ENCODE measurements at regions not wholly inside any gene's neighbourhood (a gene's known extent, or its start where the extent isn't known, plus 50 kb on each side); places are given as distances from the start of the nearest gene placed in this dataset.
"Not testable (repeated sequence)": the region's sequence is repeated elsewhere in the genome, so short reads cannot be mapped to it uniquely, and the experiment has no call there.

DNA sequence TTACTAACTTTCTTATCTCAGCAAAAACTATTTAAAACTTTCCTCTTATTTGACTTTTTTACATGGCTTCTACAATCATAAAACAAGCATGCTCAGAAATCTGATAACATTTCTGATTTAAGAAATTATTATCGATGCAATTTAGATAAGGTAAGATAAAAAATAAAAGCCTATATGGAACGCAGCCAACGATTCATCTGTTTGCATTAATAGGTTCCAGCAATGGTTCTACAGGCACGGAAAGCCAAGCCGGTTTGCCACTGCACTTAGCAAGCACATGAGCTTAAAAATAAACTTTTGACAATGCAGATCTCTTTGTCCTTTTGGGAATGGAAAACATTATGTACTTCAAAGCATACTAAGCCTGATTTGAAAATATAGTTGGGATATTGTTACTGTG, 77.5 kb upstream of the KCNK2 start:
- no peak overlapping the region for H3K4me3 ChIP-seq (ENCODE audit: low read length)
- DNase-seq (ENCODE audit: low read depth, low spot score): no peak

- no peak overlapping the region for H3K4me3 ChIP-seq (ENCODE audit: low read length)
- no peak for DNase-seq (ENCODE audit: low read depth, low spot score)
Observed at GRCh38 chr1:215005656-215006345, 76.7 kb upstream of the KCNK2 start.

- no peak for DNase-seq (ENCODE audit: low read depth, low spot score)
Observed at GRCh38 chr1:215007880-215008279, 74.7 kb upstream of the KCNK2 start.

DNA sequence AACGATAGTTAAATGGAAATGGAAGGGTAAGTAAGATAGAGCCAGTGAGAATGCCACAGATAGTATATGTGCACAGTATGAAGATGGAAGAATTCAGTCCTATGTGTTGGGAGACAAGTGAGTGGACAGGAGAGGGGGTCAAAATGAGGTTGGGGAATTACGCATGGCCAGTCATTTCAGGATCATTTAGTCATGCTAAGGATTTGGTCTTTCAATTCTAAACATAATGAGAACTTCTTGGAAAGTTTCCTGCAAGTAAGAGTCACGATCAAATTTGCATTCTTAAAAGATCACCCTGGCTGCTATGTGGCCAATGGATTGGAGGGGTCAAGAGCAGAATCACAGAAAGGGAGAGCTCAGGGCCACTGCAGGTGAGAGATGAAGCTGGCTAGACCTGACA, 64.0 kb upstream of the KCNK2 start:
- DNase-seq (ENCODE audit: low read depth, low spot score): no peak
- no peak overlapping the region for H3K4me3 ChIP-seq (ENCODE audit: low read length)

More at GRCh38 chr1:215007880-215008279, 74.7 kb upstream of the KCNK2 start:
- H3K4me3 ChIP-seq (ENCODE audit: low read length): no peak overlapping the region

DNA sequence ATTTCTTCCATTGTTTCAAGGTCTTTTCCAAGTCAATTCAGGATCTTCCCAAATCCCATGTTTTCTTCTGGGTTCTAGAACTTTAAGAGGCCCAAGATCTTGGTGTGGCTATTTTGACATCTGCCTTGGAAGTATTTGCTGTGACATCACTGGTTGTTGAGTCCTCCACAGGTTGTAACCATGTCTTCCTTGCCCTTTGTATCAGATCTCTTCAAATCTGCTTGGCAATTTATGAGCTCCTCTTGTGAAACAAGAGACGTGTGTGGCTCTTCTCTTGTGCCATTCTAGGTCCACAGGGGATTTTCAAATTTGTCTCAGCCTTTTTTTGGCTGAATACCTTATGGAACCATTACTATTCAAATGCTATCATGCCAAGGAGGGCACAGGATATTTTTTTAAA, 60.3 kb upstream of the KCNK2 start:
- no peak for DNase-seq (ENCODE audit: low read depth, low spot score)
- H3K4me3 ChIP-seq (ENCODE audit: low read length): no peak overlapping the region

DNA sequence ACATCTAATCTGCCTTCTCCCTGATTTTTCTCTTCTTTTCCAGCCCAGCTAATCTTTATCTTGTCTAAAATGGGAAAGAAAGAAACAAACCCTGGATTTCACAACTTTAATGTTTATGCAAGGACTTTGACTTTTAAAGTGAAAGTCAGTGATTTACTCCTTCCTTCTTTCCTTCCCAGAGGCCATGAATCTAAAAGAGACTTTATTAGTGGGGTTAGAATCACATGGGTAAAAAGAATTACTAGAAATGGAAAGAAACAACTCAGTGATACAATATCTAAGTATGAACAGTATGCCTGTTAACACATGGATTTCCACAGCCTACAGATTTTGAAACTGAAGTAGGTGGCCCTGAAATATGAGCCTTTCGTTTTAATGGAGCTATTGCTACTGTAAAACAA, 59.8 kb upstream of the KCNK2 start:
- H3K4me3 ChIP-seq (ENCODE audit: low read length): no peak overlapping the region
- DNase-seq (ENCODE audit: low read depth, low spot score): no peak

- H3K4me3 ChIP-seq (ENCODE audit: low read length): no peak overlapping the region
- no peak for DNase-seq (ENCODE audit: low read depth, low spot score)
Observed at GRCh38 chr1:215023155-215023832, 59.2 kb upstream of the KCNK2 start.

DNA sequence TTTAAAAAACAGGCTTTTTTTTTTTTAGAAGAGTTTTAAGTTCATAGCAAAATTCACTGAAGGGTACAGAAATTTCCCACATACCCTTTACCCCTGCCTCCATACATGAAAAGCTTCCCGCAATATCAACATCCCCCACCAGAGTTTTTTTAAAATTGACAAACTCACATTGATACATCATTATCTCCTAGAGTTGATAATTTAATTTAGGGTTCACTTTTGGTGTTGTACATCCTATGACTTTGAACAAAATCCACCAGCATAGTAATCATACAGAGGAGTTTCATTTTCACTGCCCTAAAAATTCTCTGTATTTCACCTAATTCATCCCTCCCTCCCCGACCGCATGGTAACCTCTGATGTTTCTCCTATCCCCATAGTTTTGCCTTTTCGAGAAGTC, 53.6 kb upstream of the KCNK2 start:
- DNase-seq (ENCODE audit: low read depth, low spot score): no peak
- H3K4me3 ChIP-seq (ENCODE audit: low read length): no peak overlapping the region

GRCh38 chr1:215030581-215030980, 52.0 kb upstream of the KCNK2 start:
- not testable (repeated sequence) for H3K4me3 ChIP-seq (ENCODE audit: low read length); DNase-seq (ENCODE audit: low read depth, low spot score)

- no peak for DNase-seq (ENCODE audit: low read depth, low spot score)
- H3K4me3 ChIP-seq (ENCODE audit: low read length): no peak overlapping the region
Observed at GRCh38 chr1:215031392-215031791, 51.1 kb upstream of the KCNK2 start.

Measured in Jurkat, Clone E6-1 (cell line).